HL-60 (cell line): ENCODE measurements at regions not wholly inside any gene's neighbourhood (a gene's known extent, or its start where the extent isn't known, plus 50 kb on each side); places are given as distances from the start of the nearest gene placed in this dataset.

ENCODE experiments used
- CTCF ChIP-seq: IDR thresholded peaks from one replicate; pipeline ENCODE4 v1.5.1; 2011; ENCODE audit warnings: low read length, control low read depth, inconsistent platforms; ENCODE audit not compliant: insufficient read depth
- POLR2AphosphoS5 ChIP-seq: IDR thresholded peaks from 2 replicates; pipeline ENCODE4 v1.6.1; 2012; ENCODE audit warnings: low read depth
- SPI1 ChIP-seq: IDR thresholded peaks from 2 replicates; pipeline ENCODE4 v1.6.1; 2012; ENCODE audit warnings: low read depth, mild to moderate bottlenecking, borderline replicate concordance
- TF ChIP-seq, protein P1 (sequence below): IDR thresholded peaks from 2 replicates; pipeline ENCODE4 v1.6.1; 2012; ENCODE audit warnings: low read depth; ENCODE audit not compliant: insufficient replicate concordance

DNA sequence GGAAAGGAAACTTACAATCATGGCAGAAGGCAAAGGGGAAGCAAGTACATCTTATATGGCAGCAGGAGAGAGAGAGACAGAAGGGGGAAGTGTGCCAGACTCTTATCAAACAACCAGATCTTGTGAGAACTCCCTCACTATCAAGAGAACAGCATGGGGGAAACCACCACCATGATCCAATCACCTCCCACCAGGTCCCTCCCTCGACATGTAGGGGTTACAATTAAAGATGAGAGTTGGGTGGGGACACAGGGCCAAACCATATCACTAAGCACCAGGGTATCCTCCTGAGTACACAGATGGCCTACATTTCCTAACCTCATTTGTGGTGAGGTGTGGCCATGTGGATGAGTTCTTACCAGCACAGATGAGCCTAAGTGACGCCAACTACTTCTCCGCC, 348.6 kb upstream of the ZFHX3 start:
- TF ChIP-seq CTCF (no peak), POLR2AphosphoS5 (peak; percentile 87), SPI1 (peak; percentile 81; the same call in 1 of the 2 replicates)
- TF ChIP-seq, protein P1, sequence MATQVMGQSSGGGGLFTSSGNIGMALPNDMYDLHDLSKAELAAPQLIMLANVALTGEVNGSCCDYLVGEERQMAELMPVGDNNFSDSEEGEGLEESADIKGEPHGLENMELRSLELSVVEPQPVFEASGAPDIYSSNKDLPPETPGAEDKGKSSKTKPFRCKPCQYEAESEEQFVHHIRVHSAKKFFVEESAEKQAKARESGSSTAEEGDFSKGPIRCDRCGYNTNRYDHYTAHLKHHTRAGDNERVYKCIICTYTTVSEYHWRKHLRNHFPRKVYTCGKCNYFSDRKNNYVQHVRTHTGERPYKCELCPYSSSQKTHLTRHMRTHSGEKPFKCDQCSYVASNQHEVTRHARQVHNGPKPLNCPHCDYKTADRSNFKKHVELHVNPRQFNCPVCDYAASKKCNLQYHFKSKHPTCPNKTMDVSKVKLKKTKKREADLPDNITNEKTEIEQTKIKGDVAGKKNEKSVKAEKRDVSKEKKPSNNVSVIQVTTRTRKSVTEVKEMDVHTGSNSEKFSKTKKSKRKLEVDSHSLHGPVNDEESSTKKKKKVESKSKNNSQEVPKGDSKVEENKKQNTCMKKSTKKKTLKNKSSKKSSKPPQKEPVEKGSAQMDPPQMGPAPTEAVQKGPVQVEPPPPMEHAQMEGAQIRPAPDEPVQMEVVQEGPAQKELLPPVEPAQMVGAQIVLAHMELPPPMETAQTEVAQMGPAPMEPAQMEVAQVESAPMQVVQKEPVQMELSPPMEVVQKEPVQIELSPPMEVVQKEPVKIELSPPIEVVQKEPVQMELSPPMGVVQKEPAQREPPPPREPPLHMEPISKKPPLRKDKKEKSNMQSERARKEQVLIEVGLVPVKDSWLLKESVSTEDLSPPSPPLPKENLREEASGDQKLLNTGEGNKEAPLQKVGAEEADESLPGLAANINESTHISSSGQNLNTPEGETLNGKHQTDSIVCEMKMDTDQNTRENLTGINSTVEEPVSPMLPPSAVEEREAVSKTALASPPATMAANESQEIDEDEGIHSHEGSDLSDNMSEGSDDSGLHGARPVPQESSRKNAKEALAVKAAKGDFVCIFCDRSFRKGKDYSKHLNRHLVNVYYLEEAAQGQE, result no peak
